WTC11 (cell line): ENCODE measurements at regions not wholly inside any gene's neighbourhood (a gene's known extent, or its start where the extent isn't known, plus 50 kb on each side); places are given as distances from the start of the nearest gene placed in this dataset.

Experiments
- ATAC-seq: fragments of 200-7000 bp; cut with Tn5 transposase; 2 replicates; pipeline ENCODE4 v1.10.0; 2021; ENCODE audit warnings: mild to moderate bottlenecking, moderate library complexity
- CTCF ChIA-PET: fragments of 300-600 bp; sonication (Branson Sonifier 250); formaldehyde crosslinking; loops from one replicate; lab custom pipeline; 2021; ENCODE audit warnings: antibody characterized with exemption; lab: Charles Lee
- POLR2A ChIA-PET: fragments of 350-600 bp; sonication (Branson Sonifier 250); formaldehyde crosslinking; loops from one replicate; lab custom pipeline; 2021; ENCODE audit warnings: antibody characterized with exemption; lab: Charles Lee
- DNase-seq: peaks from one replicate; pipeline ENCODE4 v3.0.0; 2021; ENCODE audit warnings: low spot score
- H3K27ac Mint-ChIP-seq: 2 replicates; pipeline ENCODE4 v1.8.0; 2021; ENCODE audit warnings: mixed read lengths
- H3K27me3 Mint-ChIP-seq: 2 replicates; pipeline ENCODE4 v1.8.0; 2021; ENCODE audit warnings: low read depth, mild to moderate bottlenecking, moderate library complexity, mixed read lengths
- H3K36me3 Mint-ChIP-seq: 2 replicates; pipeline ENCODE4 v1.8.0; 2021; ENCODE audit warnings: mixed read lengths
- H3K4me1 Mint-ChIP-seq: 2 replicates; pipeline ENCODE4 v1.8.0; 2022; ENCODE audit warnings: mixed read lengths
- H3K4me3 Mint-ChIP-seq: 2 replicates; pipeline ENCODE4 v1.8.0; 2021; ENCODE audit warnings: mild to moderate bottlenecking, moderate library complexity, mixed read lengths
- H3K9me3 Mint-ChIP-seq: 2 replicates; pipeline ENCODE4 v1.8.0; 2021; ENCODE audit warnings: mixed read lengths
- ATF2 ChIP-seq: sonication (generic); formaldehyde crosslinking; IDR thresholded peaks from 2 replicates; pipeline ENCODE4 v1.8.1; 2022; ENCODE audit warnings: low read depth, missing genetic modification reagents, borderline replicate concordance
- ATF3 ChIP-seq: sonication (generic); formaldehyde crosslinking; conservative IDR thresholded peaks from 2 replicates; pipeline ENCODE4 v1.8.1; 2022; ENCODE audit warnings: mild to moderate bottlenecking, missing genetic modification reagents
- CREM ChIP-seq: sonication (generic); formaldehyde crosslinking; IDR thresholded peaks from 2 replicates; pipeline ENCODE4 v1.8.1; 2022; ENCODE audit warnings: mild to moderate bottlenecking, missing genetic modification reagents, moderate library complexity
- E2F4 ChIP-seq: sonication (generic); formaldehyde crosslinking; IDR thresholded peaks from 2 replicates; pipeline ENCODE4 v1.8.1; 2022; ENCODE audit warnings: low read depth, mild to moderate bottlenecking, moderate library complexity, missing genetic modification reagents, borderline replicate concordance
- FOXP1 ChIP-seq: sonication (generic); formaldehyde crosslinking; IDR thresholded peaks from 2 replicates; pipeline ENCODE4 v1.8.0; 2022; ENCODE audit warnings: missing genetic modification reagents, mild to moderate bottlenecking, moderate library complexity, borderline replicate concordance
- JUN ChIP-seq: sonication (generic); formaldehyde crosslinking; IDR thresholded peaks from 2 replicates; pipeline ENCODE4 v1.8.0; 2023; ENCODE audit warnings: mild to moderate bottlenecking, missing genetic modification reagents
- MXD4 ChIP-seq: fragments of 250-450 bp; sonication (Bioruptor Pico); IDR thresholded peaks from 2 replicates; pipeline ENCODE4 v1.8.0; 2021; ENCODE audit warnings: mild to moderate bottlenecking, moderate library complexity, borderline replicate concordance
- NFYB ChIP-seq: sonication (generic); formaldehyde crosslinking; conservative IDR thresholded peaks from 2 replicates; pipeline ENCODE4 v1.8.0; 2022; ENCODE audit warnings: low read depth, missing genetic modification reagents
- NR3C1 ChIP-seq: sonication (generic); formaldehyde crosslinking; conservative IDR thresholded peaks from 2 replicates; pipeline ENCODE4 v1.8.1; 2023; ENCODE audit warnings: low read depth, mild to moderate bottlenecking, missing genetic modification reagents
- TP53 ChIP-seq: sonication (generic); formaldehyde crosslinking; IDR thresholded peaks from 2 replicates; pipeline ENCODE4 v1.8.1; 2023; ENCODE audit warnings: mild to moderate bottlenecking, missing genetic modification reagents
- USF1 ChIP-seq: sonication (generic); formaldehyde crosslinking; IDR thresholded peaks from 2 replicates; pipeline ENCODE4 v1.8.0; 2022; ENCODE audit warnings: mild to moderate bottlenecking, missing genetic modification reagents
- ZBTB21 ChIP-seq: sonication (generic); formaldehyde crosslinking; IDR thresholded peaks from 2 replicates; pipeline ENCODE4 v1.8.1; 2023; ENCODE audit warnings: mild to moderate bottlenecking, missing genetic modification reagents, borderline replicate concordance
- ZNF121 ChIP-seq: sonication (generic); formaldehyde crosslinking; IDR thresholded peaks from 2 replicates; pipeline ENCODE4 v1.8.0; 2023; ENCODE audit warnings: missing genetic modification reagents
- ZNF138 ChIP-seq: sonication (generic); formaldehyde crosslinking; conservative IDR thresholded peaks from 2 replicates; pipeline ENCODE4 v1.8.1; 2022; ENCODE audit warnings: mild to moderate bottlenecking, moderate library complexity, missing genetic modification reagents
- TF ChIP-seq, protein P1 (sequence below): fragments of 250-450 bp; sonication (Bioruptor Pico); IDR thresholded peaks from 2 replicates; pipeline ENCODE4 v1.9.0; 2021; ENCODE audit warnings: mild to moderate bottlenecking
- TF ChIP-seq, protein P2 (sequence below): sonication (generic); formaldehyde crosslinking; IDR thresholded peaks from 2 replicates; pipeline ENCODE4 v1.8.1; 2023; ENCODE audit warnings: mild to moderate bottlenecking, missing genetic modification reagents, moderate library complexity
- TF ChIP-seq, protein P3 (sequence below): sonication (generic); formaldehyde crosslinking; IDR thresholded peaks from 2 replicates; pipeline ENCODE4 v1.8.1; 2023; ENCODE audit warnings: mild to moderate bottlenecking, missing genetic modification reagents, borderline replicate concordance

GRCh38 chr10:8439040-8439439 lies 384.6 kb downstream of the GATA3 start:
- ChIA-PET POLR2A (no interaction called here), CTCF (no interaction called here)
- Mint-ChIP-seq H3K9me3 (no peaks in the 10 kb centered on the region), H3K27ac (no peak overlapping the region), H3K36me3 (no peaks in the 10 kb centered on the region), H3K4me1 (no peaks in the 10 kb centered on the region), H3K4me3 (no peak overlapping the region), H3K27me3 (peaks cover 13% of the 10 kb centered on the region)
- TF ChIP-seq NR3C1 (CRISPR knock-in tag) = no peak
- TF ChIP-seq E2F4 = no peak
- no peak for TF ChIP-seq FOXP1 (CRISPR knock-in tag)
- TF ChIP-seq, protein P1, sequence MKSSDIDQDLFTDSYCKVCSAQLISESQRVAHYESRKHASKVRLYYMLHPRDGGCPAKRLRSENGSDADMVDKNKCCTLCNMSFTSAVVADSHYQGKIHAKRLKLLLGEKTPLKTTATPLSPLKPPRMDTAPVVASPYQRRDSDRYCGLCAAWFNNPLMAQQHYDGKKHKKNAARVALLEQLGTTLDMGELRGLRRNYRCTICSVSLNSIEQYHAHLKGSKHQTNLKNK = no peak
- TF ChIP-seq, protein P2, sequence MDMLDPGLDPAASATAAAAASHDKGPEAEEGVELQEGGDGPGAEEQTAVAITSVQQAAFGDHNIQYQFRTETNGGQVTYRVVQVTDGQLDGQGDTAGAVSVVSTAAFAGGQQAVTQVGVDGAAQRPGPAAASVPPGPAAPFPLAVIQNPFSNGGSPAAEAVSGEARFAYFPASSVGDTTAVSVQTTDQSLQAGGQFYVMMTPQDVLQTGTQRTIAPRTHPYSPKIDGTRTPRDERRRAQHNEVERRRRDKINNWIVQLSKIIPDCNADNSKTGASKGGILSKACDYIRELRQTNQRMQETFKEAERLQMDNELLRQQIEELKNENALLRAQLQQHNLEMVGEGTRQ = no peak
- no peak for TF ChIP-seq ZNF138 (CRISPR knock-in tag)
- no peak for TF ChIP-seq ZNF121
- TF ChIP-seq ATF2 (CRISPR knock-in tag) = no peak
- no peak for DNase-seq
- ATAC-seq = no peak

GRCh38 chr10:8444630-8445029 lies 390.1 kb downstream of the GATA3 start:
- DNase-seq (peak; percentile 36), ATAC-seq (peak; percentile 97)
- POLR2A ChIA-PET = no interaction called here
- Mint-ChIP-seq H3K36me3 (no peaks in the 10 kb centered on the region), H3K4me1 (peaks cover 5% of the 10 kb centered on the region; the same call in 1 of the 2 replicates), H3K27me3 (peaks cover 9% of the 10 kb centered on the region), H3K27ac (no peak overlapping the region), H3K9me3 (no peaks in the 10 kb centered on the region), H3K4me3 (no peak overlapping the region)
- CTCF ChIA-PET = interaction anchor here (0.6 to 2.1 kb wide), 6 partner anchors 10 to 870 kb away, joined by 3 to 6 read pairs (median 3); no protein-coding TSS in a partner anchor
- TF ChIP-seq TP53 (no peak), NFYB (no peak), ATF3 (CRISPR knock-in tag) (no peak), MXD4 (CRISPR knock-in tag) (no peak), USF1 (CRISPR knock-in tag) (no peak), CREM (CRISPR knock-in tag) (no peak), ZBTB21 (no peak), JUN (no peak)
- TF ChIP-seq, protein P3, sequence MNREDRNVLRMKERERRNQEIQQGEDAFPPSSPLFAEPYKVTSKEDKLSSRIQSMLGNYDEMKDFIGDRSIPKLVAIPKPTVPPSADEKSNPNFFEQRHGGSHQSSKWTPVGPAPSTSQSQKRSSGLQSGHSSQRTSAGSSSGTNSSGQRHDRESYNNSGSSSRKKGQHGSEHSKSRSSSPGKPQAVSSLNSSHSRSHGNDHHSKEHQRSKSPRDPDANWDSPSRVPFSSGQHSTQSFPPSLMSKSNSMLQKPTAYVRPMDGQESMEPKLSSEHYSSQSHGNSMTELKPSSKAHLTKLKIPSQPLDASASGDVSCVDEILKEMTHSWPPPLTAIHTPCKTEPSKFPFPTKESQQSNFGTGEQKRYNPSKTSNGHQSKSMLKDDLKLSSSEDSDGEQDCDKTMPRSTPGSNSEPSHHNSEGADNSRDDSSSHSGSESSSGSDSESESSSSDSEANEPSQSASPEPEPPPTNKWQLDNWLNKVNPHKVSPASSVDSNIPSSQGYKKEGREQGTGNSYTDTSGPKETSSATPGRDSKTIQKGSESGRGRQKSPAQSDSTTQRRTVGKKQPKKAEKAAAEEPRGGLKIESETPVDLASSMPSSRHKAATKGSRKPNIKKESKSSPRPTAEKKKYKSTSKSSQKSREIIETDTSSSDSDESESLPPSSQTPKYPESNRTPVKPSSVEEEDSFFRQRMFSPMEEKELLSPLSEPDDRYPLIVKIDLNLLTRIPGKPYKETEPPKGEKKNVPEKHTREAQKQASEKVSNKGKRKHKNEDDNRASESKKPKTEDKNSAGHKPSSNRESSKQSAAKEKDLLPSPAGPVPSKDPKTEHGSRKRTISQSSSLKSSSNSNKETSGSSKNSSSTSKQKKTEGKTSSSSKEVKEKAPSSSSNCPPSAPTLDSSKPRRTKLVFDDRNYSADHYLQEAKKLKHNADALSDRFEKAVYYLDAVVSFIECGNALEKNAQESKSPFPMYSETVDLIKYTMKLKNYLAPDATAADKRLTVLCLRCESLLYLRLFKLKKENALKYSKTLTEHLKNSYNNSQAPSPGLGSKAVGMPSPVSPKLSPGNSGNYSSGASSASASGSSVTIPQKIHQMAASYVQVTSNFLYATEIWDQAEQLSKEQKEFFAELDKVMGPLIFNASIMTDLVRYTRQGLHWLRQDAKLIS (CRISPR knock-in tag) = no peak
